Hematopoietic multipotent progenitor cell treated with erythropoietin and hydrocortisone succinate and interleukin-3 and kit ligand, for 4 days (in vitro differentiated cells): ENCODE measurements at regions not wholly inside any gene's neighbourhood (a gene's known extent, or its start where the extent isn't known, plus 50 kb on each side); places are given as distances from the start of the nearest gene placed in this dataset.

Experiments
- DNase-seq: peaks from one replicate; pipeline ENCODE4 v3.0.0-alpha.2; 2015

GRCh38 chr1:218779341-218780100 is 394.2 kb upstream of the LYPLAL1 start:
- no peak for DNase-seq

DNA sequence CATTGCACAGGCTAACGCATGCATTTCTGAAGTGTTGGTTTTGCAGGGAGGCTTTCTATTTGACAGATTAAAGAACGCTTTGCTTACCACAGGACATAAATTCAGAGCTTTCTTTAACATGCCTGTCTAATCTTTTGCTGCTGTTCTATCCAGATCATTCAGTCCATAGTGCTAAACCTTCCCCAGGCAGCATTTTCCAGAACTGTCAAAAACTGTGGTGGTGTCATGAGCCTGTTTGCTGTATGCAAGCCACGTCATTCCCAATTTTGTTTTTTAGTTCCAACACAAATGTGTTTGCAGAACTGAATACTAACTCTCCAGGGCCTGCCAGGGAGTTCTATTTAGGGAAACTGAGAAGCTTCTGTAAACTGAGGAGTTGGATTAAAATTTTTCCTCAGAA is 390.5 kb upstream of the LYPLAL1 start:
- no peak for DNase-seq

GRCh38 chr1:218783916-218784315 is 389.8 kb upstream of the LYPLAL1 start:
- no peak for DNase-seq

DNA sequence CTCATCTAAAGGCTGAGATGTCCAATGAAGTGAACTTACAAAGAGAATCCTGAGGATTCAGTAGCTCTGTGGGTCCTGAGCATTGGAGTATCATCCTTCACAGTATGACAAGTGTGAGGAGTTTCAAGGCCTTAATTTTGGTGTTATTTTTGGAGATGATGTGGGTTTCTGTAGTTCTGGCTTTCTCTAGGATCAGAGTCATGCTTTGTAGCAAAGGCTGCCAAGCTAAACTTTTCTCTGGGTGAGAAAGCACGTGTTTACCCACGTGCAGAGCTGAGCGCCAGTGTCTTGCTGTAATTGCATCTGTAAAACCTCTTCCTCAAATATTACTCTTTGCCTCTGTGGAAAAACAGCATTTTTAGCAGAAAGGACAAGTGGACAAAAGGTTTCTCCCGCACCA is 387.8 kb upstream of the LYPLAL1 start:
- no peak for DNase-seq

- DNase-seq = no peak
Measured at GRCh38 chr1:218787826-218788225, 385.9 kb upstream of the LYPLAL1 start.

DNA sequence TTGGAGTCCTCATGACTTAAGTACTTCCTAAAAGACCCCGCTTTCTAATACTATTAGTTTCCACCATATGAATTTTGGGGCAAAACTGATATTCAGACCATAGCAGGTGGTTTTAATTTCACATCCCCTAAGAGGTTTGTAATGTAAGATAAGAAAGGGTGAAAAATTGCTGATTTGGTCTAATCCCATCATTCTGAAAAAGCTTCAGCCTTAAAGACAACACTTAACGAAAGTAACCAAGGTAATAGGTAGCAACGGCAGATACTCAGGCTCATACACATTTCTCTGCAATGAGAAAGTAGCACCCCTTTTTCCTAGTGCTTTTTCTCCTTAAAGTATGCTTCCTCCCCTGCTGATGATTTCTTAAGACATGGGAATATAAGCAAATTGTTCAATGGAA is 376.9 kb upstream of the LYPLAL1 start:
- DNase-seq = no peak

- no peak for DNase-seq
Measured at GRCh38 chr1:218802799-218803198, 370.9 kb upstream of the LYPLAL1 start.

GRCh38 chr1:218803351-218803997 is 370.2 kb upstream of the LYPLAL1 start:
- DNase-seq = no peak

- DNase-seq = no peak
Measured at GRCh38 chr1:218804014-218804785, 369.5 kb upstream of the LYPLAL1 start.

- no peak for DNase-seq
Measured at GRCh38 chr1:218809061-218809460, 364.6 kb upstream of the LYPLAL1 start.

GRCh38 chr1:218809625-218810024 is 364.1 kb upstream of the LYPLAL1 start:
- DNase-seq = no peak

- no peak for DNase-seq
Measured at GRCh38 chr1:218810306-218810705, 363.4 kb upstream of the LYPLAL1 start.

DNA sequence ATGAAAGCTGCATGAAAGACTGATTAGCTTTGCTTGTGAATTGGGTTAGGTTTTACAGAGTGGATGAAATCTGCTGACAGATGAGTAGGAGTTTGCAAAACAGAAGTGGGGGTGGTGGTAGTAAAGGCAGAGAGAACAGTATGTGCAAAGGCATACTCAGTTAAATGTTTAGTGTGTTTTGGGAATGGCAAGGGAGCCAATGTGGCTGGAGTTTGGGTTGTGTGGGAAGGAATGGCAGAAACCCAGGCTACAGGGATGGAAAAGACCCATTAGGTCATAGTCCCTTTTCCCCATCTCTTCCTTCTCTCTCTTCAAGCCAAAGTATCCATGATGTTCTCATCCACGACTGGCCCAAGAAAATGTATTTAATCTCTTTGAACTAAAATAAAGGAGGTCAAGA is 362.2 kb upstream of the LYPLAL1 start:
- DNase-seq = no peak

DNA sequence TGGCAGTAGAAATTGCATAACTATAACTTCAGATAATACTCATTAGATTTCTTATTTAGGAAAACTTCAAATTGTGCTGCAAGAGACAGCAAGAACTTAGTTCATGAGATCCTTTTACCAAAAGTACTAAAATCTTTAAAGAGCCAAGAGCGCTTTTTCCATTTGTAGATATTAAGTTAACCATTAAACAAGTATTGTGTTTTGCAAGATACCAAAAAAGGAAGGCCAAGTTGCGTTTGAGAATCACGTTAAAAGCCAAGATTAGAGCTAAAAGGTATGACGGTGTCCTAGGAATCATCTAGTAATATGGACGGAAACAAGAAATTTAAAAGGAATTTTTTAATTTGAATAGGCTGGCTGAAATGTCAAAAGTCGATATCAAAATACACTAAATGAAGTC is 361.3 kb upstream of the LYPLAL1 start:
- no peak for DNase-seq

- no peak for DNase-seq
Measured at GRCh38 chr1:218813237-218813636, 360.4 kb upstream of the LYPLAL1 start.

DNA sequence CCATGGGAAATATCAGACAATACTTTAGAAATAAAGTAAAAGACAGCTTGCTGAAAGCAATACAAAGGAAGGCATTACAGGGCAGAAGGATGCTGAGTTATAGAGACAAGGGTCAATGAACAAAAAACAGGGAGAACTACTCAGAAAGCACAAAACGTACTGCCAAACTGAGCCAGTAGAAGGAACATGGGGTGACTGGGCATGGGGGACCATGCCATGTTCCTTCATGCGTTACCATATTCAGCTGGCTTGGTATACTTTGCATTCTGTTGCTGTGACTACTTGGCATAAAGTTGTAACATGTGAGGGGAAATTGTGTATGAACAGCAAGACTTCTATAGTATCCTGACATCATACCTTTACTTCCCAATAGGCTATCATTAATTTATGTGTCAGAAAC is 358.6 kb upstream of the LYPLAL1 start:
- DNase-seq = no peak

DNA sequence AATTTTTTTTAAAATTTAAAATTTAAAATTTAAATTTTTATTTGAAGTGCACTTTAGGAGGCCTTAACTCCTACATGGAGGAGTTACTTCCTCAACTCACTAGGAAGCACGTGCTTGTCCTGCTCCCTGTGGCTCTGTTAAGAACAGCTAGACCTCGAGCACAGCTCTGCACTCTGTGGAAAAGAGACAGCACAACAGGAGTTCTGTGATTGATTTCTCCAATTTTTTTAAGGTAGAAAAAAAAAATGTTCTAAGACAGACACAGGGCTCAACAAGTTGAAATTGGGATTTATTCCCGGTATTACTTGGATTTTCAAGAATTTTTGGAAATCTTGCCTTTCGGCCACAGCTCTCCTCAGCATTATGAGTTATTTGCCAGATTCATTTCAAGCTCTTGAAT is 356.6 kb upstream of the LYPLAL1 start:
- no peak for DNase-seq

GRCh38 chr1:218817691-218818465 is 355.8 kb upstream of the LYPLAL1 start:
- DNase-seq = no peak

GRCh38 chr1:218823291-218823900 is 350.3 kb upstream of the LYPLAL1 start:
- no peak for DNase-seq

- DNase-seq = no peak
Measured at GRCh38 chr1:218827486-218827885, 346.2 kb upstream of the LYPLAL1 start.

DNA sequence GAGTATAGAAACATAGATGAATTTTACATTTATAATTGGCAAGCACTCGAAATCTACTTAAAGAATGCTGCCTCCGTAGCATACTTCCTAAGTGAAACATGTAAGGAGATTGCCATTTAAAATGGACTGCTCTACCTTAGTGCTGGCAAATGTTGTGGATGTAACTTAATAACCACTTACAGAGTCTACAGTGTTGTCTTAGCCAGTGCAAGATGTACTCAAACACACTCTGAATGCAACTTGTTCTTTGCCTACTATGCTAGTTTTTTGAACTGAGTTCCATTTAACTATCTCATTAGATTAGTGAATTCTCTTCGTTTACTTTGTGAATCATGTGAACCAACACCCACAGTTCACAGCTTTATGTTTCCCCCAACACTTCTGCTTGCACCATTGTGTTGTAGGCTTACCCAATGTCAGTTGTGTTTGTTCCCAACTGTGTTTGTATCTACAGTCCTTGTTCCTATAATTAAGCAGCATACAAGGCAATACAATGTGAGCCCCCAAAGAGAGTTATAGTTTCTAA is 345.5 kb upstream of the LYPLAL1 start:
- no peak for DNase-seq

GRCh38 chr1:218829097-218829496 is 344.6 kb upstream of the LYPLAL1 start:
- no peak for DNase-seq
